Endothelial cell of umbilical vein (primary cell): ENCODE measurements at regions not wholly inside any gene's neighbourhood (a gene's known extent, or its start where the extent isn't known, plus 50 kb on each side); places are given as distances from the start of the nearest gene placed in this dataset.

ENCODE experiments used
- BruUV-seq: library from RNA; stranded (reverse); fragments of 400-500 nt; replicated peaks from 2 replicates; lab custom pipeline; 2021; lab: Mats Ljungman, UMichigan
- CTCF ChIA-PET: fragments of 300-600, 350-600 bp; sonication (Branson Sonifier 250); formaldehyde crosslinking; loops from one replicate; lab custom pipeline; 2021; ENCODE audit warnings: antibody characterized with exemption, inconsistent platforms; lab: Charles Lee
- POLR2A ChIA-PET: fragments of 300-600, 350-600 bp; sonication (Branson Sonifier 250); formaldehyde crosslinking; loops from one replicate; lab custom pipeline; 2021; ENCODE audit warnings: antibody characterized with exemption, inconsistent platforms; lab: Charles Lee
- DNase-seq: peaks from one replicate; pipeline ENCODE4 v3.0.0-alpha.2; 2011; ENCODE audit warnings: low read depth, low spot score
- FAIRE-seq: peaks from 2 replicates; lab custom pipeline; 2011; peaks lifted over from hg19 to GRCh38; lab: Jason Lieb, UNC
- H2AFZ ChIP-seq: 2 replicates; pipeline ENCODE4 v1.6.0; 2012; ENCODE audit warnings: low read depth, low read length, control low read depth, inconsistent platforms
- H3K27ac ChIP-seq: 2 replicates; pipeline ENCODE4 v1.5.1; 2011; ENCODE audit warnings: low read depth, mild to moderate bottlenecking, control low read depth, low read length, moderate library complexity; ENCODE audit not compliant: insufficient read depth
- H3K27me3 ChIP-seq, 2 experiments: 2 replicates each; pipeline versions ENCODE4 v1.6.0 to v1.6.1; 2011; ENCODE audit warnings: low read length in 2 of 2, mixed read lengths in 1 of 2; ENCODE audit not compliant: control insufficient read depth in 2 of 2, insufficient read depth in 2 of 2
- H3K36me3 ChIP-seq, 2 experiments: 2 replicates in 1 of 2; 3 replicates in 1 of 2; pipeline ENCODE4 v1.5.1; 2011; ENCODE audit warnings: low read length in 2 of 2, mild to moderate bottlenecking in 1 of 2, moderate library complexity in 1 of 2; ENCODE audit not compliant: control insufficient read depth in 2 of 2, insufficient read depth in 2 of 2; ENCODE audit errors: extremely low read depth in 1 of 2
- H3K4me1 ChIP-seq: 3 replicates; pipeline ENCODE4 v1.5.1; 2011; ENCODE audit warnings: mild to moderate bottlenecking, low read length; ENCODE audit not compliant: control insufficient read depth, insufficient read depth; ENCODE audit errors: extremely low read depth
- H3K4me2 ChIP-seq: 2 replicates; pipeline ENCODE4 v1.6.1; 2011; ENCODE audit warnings: low read length, control low read depth, mixed read lengths; ENCODE audit not compliant: insufficient read depth
- H3K4me3 ChIP-seq, 3 experiments: fragments of 200-600 bp in 1 of 3; sonication (generic), shearing (Covaris generic) in 1 of 3; replicated peaks in 1 of 3; 2 replicates each; pipeline ENCODE4 v1.5.1; 2011 to 2016; ENCODE audit warnings: control low read depth in 3 of 3, low read length in 3 of 3, mild to moderate bottlenecking in 2 of 3, inconsistent platforms in 1 of 3, low read depth in 1 of 3, moderate library complexity in 1 of 3; ENCODE audit not compliant: insufficient read depth in 1 of 3
- H3K79me2 ChIP-seq: 2 replicates; pipeline ENCODE4 v1.6.0; 2012; ENCODE audit warnings: low read length, inconsistent platforms; ENCODE audit not compliant: control insufficient read depth, insufficient read depth
- H3K9ac ChIP-seq: replicated peaks from 2 replicates; pipeline ENCODE3; 2011; ENCODE audit warnings: low read length, control low read depth; ENCODE audit not compliant: insufficient read depth; ENCODE audit errors: extremely low read depth
- H3K9me1 ChIP-seq: replicated peaks from 3 replicates; pipeline ENCODE4 v1.6.0; 2011; ENCODE audit warnings: mild to moderate bottlenecking, low read length; ENCODE audit not compliant: control insufficient read depth, insufficient read depth; ENCODE audit errors: extremely low read depth
- H3K9me3 ChIP-seq: replicated peaks from 2 replicates; pipeline ENCODE4 v1.5.1; 2012; ENCODE audit warnings: low read length, inconsistent platforms; ENCODE audit not compliant: control insufficient read depth, insufficient read depth
- H4K20me1 ChIP-seq: replicated peaks from 2 replicates; pipeline ENCODE3; 2011; ENCODE audit warnings: mild to moderate bottlenecking, low read length; ENCODE audit not compliant: control insufficient read depth, insufficient read depth; ENCODE audit errors: extremely low read depth
- CTCF ChIP-seq, 2 donors: IDR thresholded peaks; 1 replicate in 1 of 2; 2 replicates in 1 of 2; pipeline ENCODE4 v1.5.1; 2011; ENCODE audit warnings: low read length in 2 of 2, mild to moderate bottlenecking in 2 of 2, moderate library complexity in 2 of 2, control low read depth in 1 of 2, inconsistent platforms in 1 of 2, low read depth in 1 of 2; ENCODE audit not compliant: insufficient read depth in 1 of 2; ENCODE audit errors: extremely low read depth in 1 of 2
- EZH2 ChIP-seq: IDR thresholded peaks from 2 replicates; pipeline ENCODE4 v1.6.1; 2012; ENCODE audit warnings: borderline replicate concordance, low read depth, mild to moderate bottlenecking, moderate library complexity, low read length, inconsistent platforms; ENCODE audit not compliant: severe bottlenecking
- FOS ChIP-seq: IDR thresholded peaks from 2 replicates; pipeline ENCODE4 v1.6.1; 2011; ENCODE audit warnings: mild to moderate bottlenecking, low read length, moderate library complexity, borderline replicate concordance; ENCODE audit not compliant: insufficient read depth
- GATA2 ChIP-seq: IDR thresholded peaks from 2 replicates; pipeline ENCODE4 v1.7.0; 2011; ENCODE audit warnings: low read depth, mild to moderate bottlenecking, moderate library complexity, mixed read lengths, low read length; ENCODE audit not compliant: insufficient read length, insufficient read depth
- JUN ChIP-seq: IDR thresholded peaks from 2 replicates; pipeline ENCODE4 v1.6.1; 2011; ENCODE audit warnings: borderline replicate concordance, low read depth; ENCODE audit not compliant: insufficient read length, insufficient read depth
- MAX ChIP-seq: IDR thresholded peaks from 2 replicates; pipeline ENCODE4 v1.6.1; 2011; ENCODE audit not compliant: insufficient read depth, insufficient read length
- MYC ChIP-seq: IDR thresholded peaks from one replicate; pipeline ENCODE4 v1.6.1; 2011; ENCODE audit warnings: mild to moderate bottlenecking, low read depth, low read length
- POLR2A ChIP-seq: IDR thresholded peaks from 2 replicates; pipeline ENCODE4 v1.6.1; 2012; ENCODE audit warnings: low read depth, mild to moderate bottlenecking, control low read depth, low read length
- POLR2AphosphoS5 ChIP-seq: IDR thresholded peaks from 2 replicates; pipeline ENCODE4 v1.6.1; 2012; ENCODE audit warnings: low read depth, mild to moderate bottlenecking, control low read depth, low read length, moderate library complexity; ENCODE audit not compliant: insufficient read depth
- dilution Hi-C: fragments of 300-500 bp; cut with MboI; formaldehyde crosslinking; loops from one replicate; pipeline ENCODE4 v1.15.0; 2019; ENCODE audit warnings: low sequenced_read_pairs; ENCODE audit not compliant: extremely low pct_ligation_motif_present
- intact Hi-C: fragments of 100-400 bp; cut with micrococcal nuclease; formaldehyde crosslinking; loops from one replicate; pipeline ENCODE4 v1.10.0; 2022

DNA sequence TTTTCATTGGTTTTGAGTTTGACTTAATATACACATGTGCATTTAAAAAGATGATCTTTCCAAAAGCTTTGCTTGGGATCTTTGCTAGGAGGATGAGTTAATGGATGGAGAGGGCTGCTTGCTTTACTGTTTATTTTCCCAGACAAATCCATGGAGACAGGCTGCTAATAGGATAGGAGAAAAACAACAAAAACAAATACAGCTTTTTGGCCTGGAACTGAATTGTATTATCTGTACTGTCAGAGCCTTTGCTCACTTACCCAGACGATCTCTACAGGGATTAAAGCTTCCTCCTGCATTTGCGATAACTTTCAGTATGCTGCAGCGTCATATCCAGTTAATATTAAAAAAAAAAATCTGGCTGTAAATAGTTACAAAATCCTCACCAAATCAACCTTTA, 190.8 kb upstream of the NUDT6 start:
- dilution Hi-C loops (no loop called here), intact Hi-C loops (no loop called here)
- Histone ChIP-seq H3K27me3 (no peaks in the 10 kb centered on the region), H4K20me1 (no peaks in the 10 kb centered on the region), H3K4me3 (no peak overlapping the region), H2AFZ (no peak overlapping the region), H3K27ac (no peak overlapping the region), H3K4me1 (peaks cover 3% of the 10 kb centered on the region), H3K79me2 (no peaks in the 10 kb centered on the region), H3K36me3 (no peaks in the 10 kb centered on the region), H3K9ac (no peak overlapping the region), H3K4me2 (no peak overlapping the region), H3K9me3 (no peaks in the 10 kb centered on the region), H3K9me1 (no peaks in the 10 kb centered on the region)
- ChIA-PET POLR2A (no interaction called here), CTCF (no interaction called here)
- no TSS peak for BruUV-seq
- no peak for DNase-seq
- TF ChIP-seq MAX, result no peak
- no peak for TF ChIP-seq POLR2A
- no peak for TF ChIP-seq CTCF (IDR thresholded peaks at IDR 0.05; ENCODE audit: extremely low read depth in 1 of 2, insufficient read depth in 1 of 2, low read depth in 1 of 2, low read length in 2 of 2)
- TF ChIP-seq JUN, result no peak
- TF ChIP-seq MYC, result no peak
- no peak for TF ChIP-seq GATA2
- TF ChIP-seq POLR2AphosphoS5, result no peak
- no peak for TF ChIP-seq EZH2
- no peak for TF ChIP-seq FOS
- FAIRE-seq, result no peak
